A549 (cell line): ENCODE measurements at regions not wholly inside any gene's neighbourhood (a gene's known extent, or its start where the extent isn't known, plus 50 kb on each side); places are given as distances from the start of the nearest gene placed in this dataset.
A peak's percentile ranks its signal among the peaks of the same experiment; 100 is the strongest.

ENCODE experiments used
- ATAC-seq, 2 experiments: fragments of 200-7000 bp in 1 of 2; fragments of >200 bp in 1 of 2; cut with Nextera tagmentation in 1 of 2; cut with Tn5 transposase in 1 of 2; 3 replicates each; pipeline versions ENCODE4 v1.8.0 to v1.9.1; 2018 to 2020; ENCODE audit warnings: mild to moderate bottlenecking in 1 of 2, moderate library complexity in 1 of 2
- CTCF ChIA-PET: fragments of 300-600 bp; sonication (Branson Sonifier 250); formaldehyde crosslinking; extraction: SDS; loops from one replicate; lab custom pipeline; 2021; ENCODE audit warnings: antibody characterized with exemption, inconsistent platforms; lab: Yijun Ruan, JAX
- POLR2A ChIA-PET: fragments of 350-600 bp; formaldehyde crosslinking; extraction: SDS; loops from one replicate; lab custom pipeline; 2021; ENCODE audit warnings: antibody characterized with exemption, inconsistent platforms; lab: Yijun Ruan, JAX
- DNase-seq, 2 experiments: peaks; one replicate each; pipeline versions ENCODE4 v3.0.0 to v3.0.0-alpha.2; 2011 to 2016; ENCODE audit warnings: low read depth in 1 of 2, low spot score in 1 of 2
- FAIRE-seq: peaks from 2 replicates; lab custom pipeline; 2011; peaks lifted over from hg19 to GRCh38; lab: Jason Lieb, UNC
- H3K27ac ChIP-seq, 2 experiments: fragments of >200 bp; sonication (Bioruptor Twin); formaldehyde crosslinking; 3 replicates each; pipeline ENCODE4 v1.5.1; 2016 to 2017
- H3K4me1 ChIP-seq: fragments of >200 bp; sonication (Bioruptor Twin); formaldehyde crosslinking; 3 replicates; pipeline ENCODE4 v1.6.1; 2016
- H3K4me2 ChIP-seq: fragments of >200 bp; sonication (Bioruptor Twin); formaldehyde crosslinking; 3 replicates; pipeline ENCODE4 v1.6.1; 2016
- H3K4me3 ChIP-seq: fragments of >200 bp; sonication (Bioruptor Twin); formaldehyde crosslinking; 3 replicates; pipeline ENCODE4 v1.5.1; 2016
- H3K9me3 ChIP-seq: fragments of >200 bp; sonication (Bioruptor Twin); formaldehyde crosslinking; 3 replicates; pipeline ENCODE4 v1.6.1; 2016
- BCL3 ChIP-seq: fragments of >200 bp; sonication (Bioruptor Twin); formaldehyde crosslinking; IDR thresholded peaks from 3 replicates; pipeline ENCODE4 v1.6.1; 2016
- CEBPB ChIP-seq, 2 experiments: fragments of >200 bp in 1 of 2; sonication (Bioruptor Twin) in 1 of 2; formaldehyde crosslinking in 1 of 2; IDR thresholded peaks; 2 replicates each; pipeline ENCODE4 v1.6.1; 2012 to 2016
- CHD2 ChIP-seq: fragments of 150-350 bp; IDR thresholded peaks from 2 replicates; pipeline ENCODE4 v1.6.1; 2014; ENCODE audit warnings: low read length; ENCODE audit not compliant: partially characterized antibody
- CHD4 ChIP-seq: fragments of 200-600 bp; sonication (generic); IDR thresholded peaks from 2 replicates; pipeline ENCODE4 v1.6.1; 2016; ENCODE audit warnings: antibody characterized with exemption, mild to moderate bottlenecking, borderline replicate concordance
- EHMT2 ChIP-seq: fragments of 200-600 bp; sonication (generic); IDR thresholded peaks from 2 replicates; pipeline ENCODE4 v1.6.1; 2016; ENCODE audit warnings: antibody characterized with exemption, low read depth, mild to moderate bottlenecking, moderate library complexity
- ESRRA ChIP-seq: fragments of 150-350 bp; IDR thresholded peaks from 2 replicates; pipeline ENCODE4 v1.6.1; 2014; ENCODE audit warnings: mild to moderate bottlenecking, low read length, borderline replicate concordance
- FOSB ChIP-seq: fragments of 250-450 bp; sonication (Bioruptor Pico); IDR thresholded peaks from 2 replicates; pipeline ENCODE4 v1.5.0; 2020; ENCODE audit warnings: mild to moderate bottlenecking, moderate library complexity
- FOSL2 ChIP-seq, 2 experiments: fragments of 450-650 bp in 1 of 2; fragments of >200 bp in 1 of 2; sonication (Bioruptor Twin) in 1 of 2; formaldehyde crosslinking; IDR thresholded peaks; 2 replicates each; pipeline versions ENCODE4 v1.5.0 to v1.6.1; 2016 to 2020; ENCODE audit warnings: mild to moderate bottlenecking in 1 of 2, moderate library complexity in 1 of 2
- FOXS1 ChIP-seq: fragments of 250-450 bp; sonication (Bioruptor Pico); IDR thresholded peaks from 2 replicates; pipeline ENCODE4 v1.5.0; 2020; ENCODE audit warnings: mild to moderate bottlenecking, moderate library complexity
- GATA3 ChIP-seq: IDR thresholded peaks from 2 replicates; pipeline ENCODE4 v1.6.1; 2012; ENCODE audit warnings: borderline replicate concordance
- HDAC2 ChIP-seq: fragments of 200-600 bp; sonication (generic); IDR thresholded peaks from 2 replicates; pipeline ENCODE4 v1.6.1; 2016
- HOXA7 ChIP-seq: fragments of 250-450 bp; sonication (Bioruptor Pico); IDR thresholded peaks from 2 replicates; pipeline ENCODE4 v1.5.0; 2020; ENCODE audit warnings: mild to moderate bottlenecking, moderate library complexity
- HOXB13 ChIP-seq: fragments of 250-450 bp; sonication (Bioruptor Pico); IDR thresholded peaks from 2 replicates; pipeline ENCODE4 v1.5.0; 2020; ENCODE audit warnings: low read depth, mild to moderate bottlenecking, moderate library complexity
- HOXB5 ChIP-seq: fragments of 250-450 bp; sonication (Bioruptor Pico); IDR thresholded peaks from 2 replicates; pipeline ENCODE4 v1.5.0; 2020; ENCODE audit warnings: mild to moderate bottlenecking, moderate library complexity
- JUN ChIP-seq, 2 experiments: fragments of >200 bp; sonication (Bioruptor Twin); formaldehyde crosslinking; IDR thresholded peaks; 2 replicates in 1 of 2; 3 replicates in 1 of 2; pipeline ENCODE4 v1.6.1; 2016 to 2017
- JUNB ChIP-seq: fragments of >200 bp; sonication (Bioruptor Twin); formaldehyde crosslinking; IDR thresholded peaks from 2 replicates; pipeline ENCODE4 v1.6.1; 2016
- KDM1A ChIP-seq: fragments of 200-600 bp; sonication (generic); IDR thresholded peaks from 2 replicates; pipeline ENCODE4 v1.6.1; 2016; ENCODE audit warnings: low read depth, mild to moderate bottlenecking
- MAFK ChIP-seq: fragments of 450-650 bp; IDR thresholded peaks from 2 replicates; pipeline ENCODE4 v1.6.1; 2014; ENCODE audit not compliant: partially characterized antibody
- NPAS2 ChIP-seq: fragments of 250-450 bp; sonication (Bioruptor Pico); IDR thresholded peaks from 2 replicates; pipeline ENCODE4 v1.8.0; 2022; ENCODE audit warnings: mild to moderate bottlenecking, moderate library complexity, borderline replicate concordance
- NR3C1 ChIP-seq: fragments of >200 bp; sonication (Bioruptor Twin); formaldehyde crosslinking; IDR thresholded peaks from 3 replicates; pipeline ENCODE4 v1.6.1; 2017
- POLR2A ChIP-seq: IDR thresholded peaks from 2 replicates; pipeline ENCODE4 v1.6.1; 2012; ENCODE audit warnings: mild to moderate bottlenecking, low read length
- RAD21 ChIP-seq, 2 experiments: fragments of >200 bp in 1 of 2; sonication (Bioruptor Twin) in 1 of 2; formaldehyde crosslinking in 1 of 2; IDR thresholded peaks in 1 of 2; conservative IDR thresholded peaks in 1 of 2; 2 replicates in 1 of 2; 3 replicates in 1 of 2; pipeline ENCODE4 v1.6.1; 2012 to 2018; ENCODE audit warnings: inconsistent platforms in 1 of 2
- RCOR1 ChIP-seq: fragments of 150-350 bp; IDR thresholded peaks from 2 replicates; pipeline ENCODE4 v1.6.1; 2014; ENCODE audit warnings: antibody characterized with exemption, low read length, low read depth
- USF2 ChIP-seq: fragments of 450-650 bp; IDR thresholded peaks from 2 replicates; pipeline ENCODE4 v1.6.1; 2014; ENCODE audit warnings: antibody characterized with exemption
- ZNF302 ChIP-seq: fragments of 250-450 bp; sonication (Bioruptor Pico); IDR thresholded peaks from 2 replicates; pipeline ENCODE4 v1.9.0; 2021; ENCODE audit warnings: inconsistent platforms, mild to moderate bottlenecking, moderate library complexity
- ZSCAN20 ChIP-seq: fragments of 250-450 bp; sonication (Bioruptor Pico); IDR thresholded peaks from 2 replicates; pipeline ENCODE4 v1.8.0; 2022; ENCODE audit warnings: mild to moderate bottlenecking, moderate library complexity
- WGBS: methylation state at CpG from one replicate; pipeline ENCODE4 v1.1.6; 2017; ENCODE audit errors: missing lambda C conversion rate; 5-methylcytosine and 5-hydroxymethylcytosine counted together
- TF ChIP-seq, protein P1 (sequence below): IDR thresholded peaks from 2 replicates; pipeline ENCODE4 v1.6.1; 2012
- TF ChIP-seq, protein P2 (sequence below): fragments of >200 bp; sonication (Bioruptor Twin); formaldehyde crosslinking; IDR thresholded peaks from 3 replicates; pipeline ENCODE4 v1.5.1; 2016
- TF ChIP-seq, protein P3 (sequence below): IDR thresholded peaks from 2 replicates; pipeline ENCODE4 v1.6.1; 2012; ENCODE audit warnings: low read depth, borderline replicate concordance
- TF ChIP-seq, protein P4 (sequence below): fragments of 250-450 bp; sonication (Bioruptor Pico); IDR thresholded peaks from 2 replicates; pipeline ENCODE4 v1.5.0; 2020; ENCODE audit warnings: low read depth, mild to moderate bottlenecking, moderate library complexity

DNA sequence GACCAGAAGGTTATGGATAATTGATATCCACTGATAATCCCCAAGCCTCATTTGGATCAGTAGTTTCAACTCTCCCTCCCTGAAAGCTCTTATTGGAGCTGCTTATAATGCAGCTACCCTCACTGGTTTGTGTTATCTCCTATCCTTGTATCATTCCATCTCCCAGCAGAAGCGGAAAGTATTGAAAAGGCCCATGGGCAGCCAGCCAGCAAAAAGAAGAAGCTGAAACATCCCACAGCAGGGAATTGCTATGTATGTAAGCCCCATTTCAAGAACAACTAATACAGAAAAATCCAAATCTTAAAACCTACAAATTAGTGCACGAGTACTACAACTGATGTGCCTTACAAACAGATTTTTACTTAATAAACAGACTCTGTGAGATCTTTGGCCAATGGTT, 269.0 kb upstream of the ECI2 start:
- no peak for FAIRE-seq
- POLR2A ChIA-PET, result no interaction called here
- H3K4me1 ChIP-seq, result peaks cover 39% of the 10 kb centered on the region
- CTCF ChIA-PET, result no interaction called here
- H3K27ac ChIP-seq, result peak overlapping the region in 1 of 2 experiments; percentile 91; a peak in 1 of 6 replicates
- DNase-seq, result no peak
- no peak for TF ChIP-seq BCL3
- TF ChIP-seq, protein P1, sequence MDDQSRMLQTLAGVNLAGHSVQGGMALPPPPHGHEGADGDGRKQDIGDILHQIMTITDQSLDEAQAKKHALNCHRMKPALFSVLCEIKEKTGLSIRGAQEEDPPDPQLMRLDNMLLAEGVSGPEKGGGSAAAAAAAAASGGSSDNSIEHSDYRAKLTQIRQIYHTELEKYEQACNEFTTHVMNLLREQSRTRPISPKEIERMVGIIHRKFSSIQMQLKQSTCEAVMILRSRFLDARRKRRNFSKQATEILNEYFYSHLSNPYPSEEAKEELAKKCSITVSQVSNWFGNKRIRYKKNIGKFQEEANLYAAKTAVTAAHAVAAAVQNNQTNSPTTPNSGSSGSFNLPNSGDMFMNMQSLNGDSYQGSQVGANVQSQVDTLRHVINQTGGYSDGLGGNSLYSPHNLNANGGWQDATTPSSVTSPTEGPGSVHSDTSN, result no peak
- no peak for TF ChIP-seq USF2
- no peak for TF ChIP-seq CEBPB (IDR thresholded peaks at IDR 0.05)
- no peak for TF ChIP-seq ESRRA
- no peak for TF ChIP-seq CHD4
- TF ChIP-seq GATA3, result no peak
- no peak for TF ChIP-seq MAFK
- no peak for TF ChIP-seq FOSL2 (IDR thresholded peaks at IDR 0.05)
- TF ChIP-seq FOSL2 (CRISPR knock-in tag; IDR thresholded peaks at IDR 0.05), result no peak
- TF ChIP-seq, protein P2, sequence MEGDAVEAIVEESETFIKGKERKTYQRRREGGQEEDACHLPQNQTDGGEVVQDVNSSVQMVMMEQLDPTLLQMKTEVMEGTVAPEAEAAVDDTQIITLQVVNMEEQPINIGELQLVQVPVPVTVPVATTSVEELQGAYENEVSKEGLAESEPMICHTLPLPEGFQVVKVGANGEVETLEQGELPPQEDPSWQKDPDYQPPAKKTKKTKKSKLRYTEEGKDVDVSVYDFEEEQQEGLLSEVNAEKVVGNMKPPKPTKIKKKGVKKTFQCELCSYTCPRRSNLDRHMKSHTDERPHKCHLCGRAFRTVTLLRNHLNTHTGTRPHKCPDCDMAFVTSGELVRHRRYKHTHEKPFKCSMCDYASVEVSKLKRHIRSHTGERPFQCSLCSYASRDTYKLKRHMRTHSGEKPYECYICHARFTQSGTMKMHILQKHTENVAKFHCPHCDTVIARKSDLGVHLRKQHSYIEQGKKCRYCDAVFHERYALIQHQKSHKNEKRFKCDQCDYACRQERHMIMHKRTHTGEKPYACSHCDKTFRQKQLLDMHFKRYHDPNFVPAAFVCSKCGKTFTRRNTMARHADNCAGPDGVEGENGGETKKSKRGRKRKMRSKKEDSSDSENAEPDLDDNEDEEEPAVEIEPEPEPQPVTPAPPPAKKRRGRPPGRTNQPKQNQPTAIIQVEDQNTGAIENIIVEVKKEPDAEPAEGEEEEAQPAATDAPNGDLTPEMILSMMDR, result no peak
- TF ChIP-seq JUN (IDR thresholded peaks at IDR 0.05), result no peak
- no peak for TF ChIP-seq CHD2
- no peak for TF ChIP-seq ZSCAN20 (CRISPR knock-in tag)
- no peak for TF ChIP-seq EHMT2
- no peak for TF ChIP-seq ZNF302 (CRISPR knock-in tag)
- no peak for TF ChIP-seq RAD21 (conservative IDR thresholded peaks at IDR 0.05 in 1 of 2, IDR thresholded peaks at IDR 0.05 in 1 of 2)
- TF ChIP-seq, protein P3, sequence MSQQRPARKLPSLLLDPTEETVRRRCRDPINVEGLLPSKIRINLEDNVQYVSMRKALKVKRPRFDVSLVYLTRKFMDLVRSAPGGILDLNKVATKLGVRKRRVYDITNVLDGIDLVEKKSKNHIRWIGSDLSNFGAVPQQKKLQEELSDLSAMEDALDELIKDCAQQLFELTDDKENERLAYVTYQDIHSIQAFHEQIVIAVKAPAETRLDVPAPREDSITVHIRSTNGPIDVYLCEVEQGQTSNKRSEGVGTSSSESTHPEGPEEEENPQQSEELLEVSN, result no peak
- no peak for TF ChIP-seq HOXA7 (CRISPR knock-in tag)
- TF ChIP-seq NPAS2 (CRISPR knock-in tag), result no peak
- TF ChIP-seq RCOR1, result no peak
- 86% methylated on average over 2 of the region's 2 CpGs for WGBS
- no peak overlapping the region for H3K4me3 ChIP-seq
- H3K4me2 ChIP-seq, result no peak overlapping the region
- H3K9me3 ChIP-seq, result no peaks in the 10 kb centered on the region
- ATAC-seq, result no peak

DNA sequence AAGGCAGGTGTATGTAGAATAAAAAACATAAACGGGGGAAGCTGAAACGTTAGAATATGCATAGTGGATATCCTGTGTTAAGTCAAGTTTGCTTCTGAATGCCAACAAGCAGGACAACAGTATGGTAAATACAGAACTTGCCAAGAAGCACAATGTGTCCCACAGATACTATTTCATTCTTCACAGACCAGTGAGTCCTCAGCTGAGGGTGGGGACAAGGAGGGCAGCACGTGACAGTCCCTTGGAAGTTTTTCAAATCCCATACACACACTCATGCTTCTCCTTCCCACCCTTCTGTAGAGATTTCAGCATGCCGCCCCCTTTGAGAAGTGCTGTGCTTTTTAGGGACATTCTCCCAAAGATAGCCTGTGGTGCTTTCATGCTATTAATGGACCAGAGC, 268.5 kb upstream of the ECI2 start:
- TF ChIP-seq FOSB (CRISPR knock-in tag) (no peak), ZNF302 (CRISPR knock-in tag) (no peak), FOXS1 (CRISPR knock-in tag) (no peak), POLR2A (no peak), HDAC2 (no peak), HOXB5 (CRISPR knock-in tag) (no peak), KDM1A (no peak), HOXB13 (no peak), NR3C1 (no peak), JUNB (no peak), HOXA7 (CRISPR knock-in tag) (no peak)
- TF ChIP-seq, protein P2, result no peak
- TF ChIP-seq, protein P4, sequence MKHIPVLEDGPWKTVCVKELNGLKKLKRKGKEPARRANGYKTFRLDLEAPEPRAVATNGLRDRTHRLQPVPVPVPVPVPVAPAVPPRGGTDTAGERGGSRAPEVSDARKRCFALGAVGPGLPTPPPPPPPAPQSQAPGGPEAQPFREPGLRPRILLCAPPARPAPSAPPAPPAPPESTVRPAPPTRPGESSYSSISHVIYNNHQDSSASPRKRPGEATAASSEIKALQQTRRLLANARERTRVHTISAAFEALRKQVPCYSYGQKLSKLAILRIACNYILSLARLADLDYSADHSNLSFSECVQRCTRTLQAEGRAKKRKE (CRISPR knock-in tag), result no peak
- TF ChIP-seq, protein P1, result no peak
- no peak for DNase-seq
- no peak for ATAC-seq
- no peak overlapping the region for H3K4me2 ChIP-seq
- ChIA-PET POLR2A (no interaction called here), CTCF (no interaction called here)
- no peak overlapping the region for H3K4me3 ChIP-seq
- no peak for FAIRE-seq
- peaks cover 42% of the 10 kb centered on the region for H3K4me1 ChIP-seq
- H3K9me3 ChIP-seq, result no peaks in the 10 kb centered on the region
- WGBS, result over 99% methylated on average over 4 of the region's 4 CpGs
- peak overlapping the region in 1 of 2 experiments; percentile 91; a peak in 5 of 6 replicates for H3K27ac ChIP-seq
